NCI-H187 (cell line): ENCODE measurements at regions not wholly inside any gene's neighbourhood (a gene's known extent, or its start where the extent isn't known, plus 50 kb on each side); places are given as distances from the start of the nearest gene placed in this dataset.

Experiments
- DNase-seq, 2 experiments: peaks; one replicate each; lab custom pipeline; 2025; lab: John Stamatoyannopoulos, UW

DNA sequence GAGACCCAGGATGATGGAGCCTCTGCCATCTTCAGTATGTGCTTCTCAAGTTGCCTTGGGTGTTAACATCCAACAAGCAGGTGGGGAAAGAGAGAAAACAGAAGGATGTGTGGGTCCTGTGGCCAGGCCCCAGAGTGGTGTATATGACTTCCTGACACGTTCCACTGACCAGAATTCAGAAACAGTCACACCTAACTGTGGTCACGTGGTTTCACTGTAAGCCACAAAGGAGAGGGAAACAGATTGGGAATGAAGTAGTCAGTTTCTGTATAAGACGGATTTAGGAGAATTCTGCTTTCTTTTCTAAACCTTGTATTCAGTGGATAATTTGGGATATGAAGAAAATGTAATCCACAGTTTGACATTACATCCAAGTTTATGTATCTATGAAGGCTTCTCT, 454.1 kb upstream of the IL12A start:
- DNase-seq: no peak

DNA sequence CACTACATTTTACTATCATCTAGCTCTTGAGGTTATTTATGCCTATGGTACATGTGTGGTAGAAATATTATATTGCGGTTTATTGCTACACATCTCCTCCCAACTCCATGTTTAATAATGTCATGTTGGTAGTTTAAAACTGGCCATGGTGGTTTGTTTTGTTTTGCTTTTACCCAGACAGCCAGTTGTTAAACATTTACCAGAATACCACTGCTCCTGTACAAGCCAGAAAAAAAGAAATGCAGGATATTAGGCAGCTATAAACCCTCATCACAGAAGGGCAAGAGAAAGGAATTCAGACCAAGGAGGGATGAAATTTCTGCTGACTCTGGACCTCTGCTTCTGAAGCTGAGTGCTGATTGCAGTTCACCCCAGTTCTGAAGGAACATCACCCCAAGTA, 451.8 kb upstream of the IL12A start:
- no peak for DNase-seq

DNA sequence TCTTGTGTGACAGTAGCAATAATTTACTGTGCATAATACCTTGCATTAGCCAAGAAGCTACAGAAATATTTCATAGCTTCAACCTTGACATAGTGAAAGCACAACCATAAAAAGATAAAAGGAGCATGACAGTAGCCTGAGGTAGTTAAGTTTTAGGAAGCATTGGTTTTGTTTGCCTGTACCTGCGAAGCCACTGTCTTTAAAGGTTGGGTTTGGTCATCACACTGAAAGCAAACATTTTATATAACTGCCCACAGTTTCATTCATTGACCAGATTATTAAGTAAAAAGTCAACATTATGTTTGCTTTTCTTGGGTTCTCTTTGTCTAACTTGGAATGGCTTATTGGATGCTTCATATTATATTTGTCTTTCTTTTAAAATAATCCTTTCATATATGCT, 450.1 kb upstream of the IL12A start:
- no peak for DNase-seq

DNA sequence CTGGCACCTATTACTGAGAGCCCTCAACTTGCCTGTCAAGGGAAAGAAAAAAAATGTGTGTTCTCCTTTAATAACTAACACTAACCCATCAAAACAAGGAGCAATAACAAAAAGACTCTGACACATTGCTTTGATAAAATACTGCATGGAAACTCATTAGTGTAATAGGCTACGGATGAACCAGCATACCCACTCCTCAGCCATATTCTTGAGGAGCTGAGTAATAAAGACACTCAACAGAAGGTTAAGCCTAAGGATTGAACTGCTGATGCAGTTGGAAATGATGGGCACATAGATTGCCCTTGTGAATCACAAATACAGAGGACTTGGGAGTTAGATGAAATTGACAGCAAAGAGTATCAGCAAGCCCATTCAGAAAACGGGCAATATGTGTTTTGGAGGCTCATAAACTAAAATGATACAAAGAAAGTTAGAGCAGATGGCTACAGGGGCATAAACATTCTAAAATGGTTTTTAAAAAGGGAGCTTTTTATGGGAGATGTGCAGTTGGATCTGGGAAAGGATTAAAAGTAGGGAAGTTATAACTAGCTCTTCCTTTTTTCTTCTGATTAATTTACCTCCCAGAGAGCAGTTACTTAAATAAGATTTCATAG, 447.6 kb upstream of the IL12A start:
- no peak for DNase-seq

DNA sequence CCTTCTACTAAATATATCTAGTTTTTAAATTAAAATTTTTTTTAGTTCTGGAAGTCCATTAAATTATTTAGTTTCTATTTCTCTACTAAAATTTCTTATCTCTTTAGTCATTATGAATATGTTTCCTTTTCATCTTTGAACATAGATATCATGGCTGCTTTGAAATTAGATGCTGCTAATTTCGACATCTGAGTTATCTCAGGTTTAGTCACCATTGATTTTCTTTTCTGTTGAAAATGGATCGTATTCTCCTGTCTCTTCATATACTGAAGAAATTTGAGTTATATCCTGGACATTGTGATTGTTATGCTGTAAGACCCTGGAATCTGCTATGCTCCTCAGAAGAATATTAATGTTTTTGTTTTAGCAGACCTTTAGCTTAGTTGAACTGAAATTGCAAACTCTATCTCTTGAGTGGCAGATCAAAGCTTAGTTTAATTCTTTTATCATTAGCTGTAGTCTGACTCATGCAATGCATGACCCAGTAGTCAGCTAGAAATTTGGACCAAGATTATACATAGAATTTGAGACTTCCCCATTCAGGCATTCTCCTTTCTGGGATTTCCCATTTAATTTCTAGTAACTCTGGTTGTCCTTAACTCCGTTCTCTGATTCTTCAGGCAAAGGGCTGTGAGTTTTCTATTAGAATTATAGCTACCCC, 439.8 kb upstream of the IL12A start:
- DNase-seq: no peak

DNA sequence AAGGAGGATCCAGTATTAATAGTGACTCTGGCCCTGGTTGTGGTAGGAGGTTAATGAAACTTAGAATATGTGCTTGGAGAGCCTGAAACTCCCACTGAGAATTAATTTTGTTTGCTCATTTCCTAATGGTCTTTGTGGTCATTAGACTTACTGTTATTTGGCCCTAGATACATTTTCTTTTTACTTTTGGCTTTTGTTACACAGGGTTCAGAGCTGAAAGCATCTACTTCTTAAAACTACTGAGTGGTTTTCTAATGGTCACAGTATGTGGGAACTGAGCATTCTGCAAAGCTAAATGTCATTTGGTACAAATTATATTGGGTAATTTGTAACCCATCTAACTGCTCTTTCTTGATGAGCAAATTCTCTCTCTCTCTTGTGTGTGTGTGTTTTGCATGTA, 433.4 kb upstream of the IL12A start:
- no peak for DNase-seq

DNA sequence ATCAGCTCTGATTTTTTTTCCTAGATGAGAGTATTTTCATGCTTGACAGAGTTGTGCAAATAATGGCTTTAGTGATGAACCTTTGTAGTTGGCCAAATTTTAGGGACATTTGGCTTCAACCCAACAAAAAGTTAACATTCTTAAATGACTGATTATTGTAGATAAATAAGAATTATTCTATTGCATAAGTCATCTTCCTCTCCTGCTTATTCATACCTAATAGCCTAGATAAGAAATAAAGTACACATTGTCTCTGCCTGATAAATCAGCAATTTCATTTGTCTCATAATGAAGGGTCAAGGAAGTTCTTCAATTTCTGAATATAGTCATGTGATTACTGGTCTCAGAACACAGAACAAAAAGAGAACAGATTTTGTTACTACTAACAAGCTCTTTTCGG, 428.9 kb upstream of the IL12A start:
- DNase-seq: no peak

DNA sequence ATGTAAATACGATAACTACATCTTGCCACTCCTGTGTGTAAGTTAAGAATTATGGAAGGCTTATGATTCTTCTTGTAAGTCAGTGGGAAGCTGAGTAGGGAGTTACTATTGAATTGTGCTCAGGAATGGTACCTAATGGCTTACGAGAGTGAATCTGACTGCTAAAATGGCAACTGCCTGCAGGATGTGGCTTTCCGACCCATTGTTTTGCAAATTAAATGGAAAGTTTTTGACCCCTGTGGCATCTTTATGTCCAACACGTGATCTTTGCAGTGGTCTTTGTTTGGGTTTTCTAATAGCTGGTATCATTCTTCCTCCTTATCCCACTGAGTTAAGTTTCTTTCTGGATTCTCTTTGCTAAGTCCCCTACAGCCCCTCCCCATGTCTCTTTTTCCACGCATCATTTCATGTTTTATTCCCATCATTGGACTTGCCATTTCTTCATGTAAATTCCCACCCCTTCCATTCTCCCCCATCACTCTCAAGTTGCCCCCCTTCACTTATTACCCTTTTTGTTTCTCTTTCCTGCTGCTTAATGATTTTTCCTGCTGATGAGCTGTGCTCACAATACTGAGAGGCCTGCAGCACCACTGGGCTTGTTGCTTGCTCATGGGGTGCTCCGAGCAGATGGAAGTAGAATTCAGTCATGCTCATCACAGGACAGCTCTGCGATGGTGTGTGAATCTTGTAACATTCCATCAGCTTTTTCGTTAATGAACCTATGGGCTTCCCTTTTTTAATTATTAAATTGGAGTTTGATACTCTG, 428.2 kb upstream of the IL12A start:
- no peak for DNase-seq

DNA sequence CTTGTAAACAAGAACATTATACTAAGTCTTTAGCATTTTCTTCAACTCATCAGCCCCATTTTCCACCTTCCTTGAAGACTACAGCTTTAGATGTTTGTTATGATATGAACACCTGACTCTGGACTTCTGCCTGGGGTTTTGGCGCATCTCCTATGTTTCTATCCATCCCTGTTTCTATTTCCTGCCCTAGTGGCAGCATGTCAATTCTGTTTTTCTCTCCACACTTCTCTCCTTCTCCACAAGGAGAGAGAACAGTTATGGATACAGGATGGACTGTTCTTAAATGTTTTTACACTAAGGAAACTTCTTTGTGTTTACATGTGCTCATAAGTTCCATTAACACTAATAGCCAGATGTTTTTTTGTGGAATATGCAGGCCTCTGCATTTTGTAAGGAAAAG, 423.3 kb upstream of the IL12A start:
- DNase-seq: no peak

DNA sequence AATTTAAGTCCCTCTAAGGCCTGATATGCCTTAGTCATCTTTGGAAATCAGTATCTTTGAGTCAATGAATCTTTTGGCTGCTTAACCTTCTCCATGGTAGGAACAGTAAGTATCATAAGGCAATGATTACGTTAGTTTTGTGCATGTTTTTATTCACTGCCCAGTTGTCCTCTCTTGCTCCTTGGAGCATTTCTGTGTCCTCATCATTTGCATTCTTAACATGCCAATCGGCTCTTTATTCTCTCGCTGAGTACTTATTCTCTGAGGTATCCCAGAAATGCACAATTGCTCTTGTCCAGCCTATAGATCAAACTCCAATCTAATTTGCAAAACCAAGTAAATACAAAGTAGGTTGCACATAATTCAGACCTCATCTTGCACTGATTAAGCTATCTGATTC, 405.0 kb upstream of the IL12A start:
- DNase-seq: no peak

DNA sequence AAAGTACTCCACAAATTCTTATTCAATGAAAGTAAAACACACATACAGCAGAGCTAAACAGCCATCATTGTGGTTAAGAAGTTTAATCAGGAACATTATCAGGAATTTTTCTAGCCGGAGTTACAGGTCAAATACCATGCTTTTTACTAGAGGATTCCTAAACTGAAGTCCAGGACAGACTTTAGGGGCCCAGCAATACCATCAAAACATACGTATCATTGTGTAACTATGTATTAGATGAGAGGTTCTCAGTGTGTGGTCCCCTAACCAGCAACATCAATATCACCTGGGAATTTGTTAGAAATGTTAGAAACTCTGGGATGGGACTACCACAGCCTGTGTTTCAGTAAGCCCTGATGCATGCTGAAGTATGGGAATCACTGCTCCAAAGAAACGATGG, 404.2 kb upstream of the IL12A start:
- no peak for DNase-seq

DNA sequence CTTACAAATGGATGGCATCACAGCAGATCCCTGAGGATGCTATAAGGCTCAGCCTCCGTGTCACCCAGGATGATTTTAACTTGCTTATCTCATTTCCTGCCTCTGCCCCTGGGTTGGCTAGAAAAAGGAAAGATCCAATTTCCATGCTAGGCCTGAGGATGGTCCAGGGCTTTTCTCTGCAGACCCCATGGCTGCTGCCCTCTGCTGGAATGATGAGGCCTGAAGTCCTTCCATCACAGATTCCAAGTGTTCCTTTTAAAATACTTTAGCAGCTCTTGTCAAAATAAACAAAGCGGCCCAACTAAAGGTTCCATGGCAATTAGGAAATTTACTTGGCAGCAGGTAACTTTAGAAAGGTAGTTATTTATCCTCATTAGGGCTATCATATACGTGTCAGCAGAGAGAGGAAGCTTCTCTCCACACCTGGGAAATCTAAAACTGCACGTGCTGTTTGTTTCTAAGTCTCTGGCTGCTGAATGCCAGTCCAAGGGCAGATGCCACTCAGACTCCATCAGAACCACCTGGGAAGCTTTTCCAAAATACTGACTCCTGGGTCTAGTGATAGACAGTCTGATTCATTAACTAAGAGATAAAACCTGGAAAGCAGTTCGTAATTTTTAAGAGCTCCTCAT, 401.9 kb upstream of the IL12A start:
- no peak for DNase-seq

DNA sequence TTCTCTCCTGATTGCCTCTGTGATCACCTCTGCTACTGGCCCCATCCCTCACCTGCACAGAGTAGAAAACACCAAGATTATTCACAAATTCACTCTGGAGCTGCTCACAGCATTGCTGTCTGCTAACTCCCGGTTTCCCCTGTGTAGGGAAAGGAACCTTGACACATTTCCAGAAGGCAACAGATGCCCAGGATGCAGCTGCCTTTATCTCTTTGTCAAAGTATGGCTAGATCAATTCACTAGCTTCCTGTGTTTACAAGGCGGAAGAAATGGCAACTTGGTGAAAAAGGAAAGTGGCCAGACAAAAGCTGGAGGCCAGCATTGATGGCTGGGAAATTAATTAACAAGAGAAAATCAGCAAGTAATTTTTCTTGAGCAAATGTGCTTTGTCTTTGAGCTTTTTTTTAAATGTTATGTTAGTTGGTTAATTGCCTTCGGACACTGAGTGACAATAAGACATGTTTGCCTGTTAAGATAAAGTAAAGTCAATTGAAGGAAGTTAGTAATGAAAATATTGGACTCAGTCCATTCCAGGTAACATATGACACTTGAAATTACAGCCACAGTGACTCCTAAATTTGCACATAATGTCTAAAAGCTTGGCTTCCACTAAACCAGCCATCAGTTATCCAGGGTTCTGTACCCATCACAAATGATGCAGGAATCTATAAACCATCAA, 394.6 kb upstream of the IL12A start:
- no peak for DNase-seq

DNA sequence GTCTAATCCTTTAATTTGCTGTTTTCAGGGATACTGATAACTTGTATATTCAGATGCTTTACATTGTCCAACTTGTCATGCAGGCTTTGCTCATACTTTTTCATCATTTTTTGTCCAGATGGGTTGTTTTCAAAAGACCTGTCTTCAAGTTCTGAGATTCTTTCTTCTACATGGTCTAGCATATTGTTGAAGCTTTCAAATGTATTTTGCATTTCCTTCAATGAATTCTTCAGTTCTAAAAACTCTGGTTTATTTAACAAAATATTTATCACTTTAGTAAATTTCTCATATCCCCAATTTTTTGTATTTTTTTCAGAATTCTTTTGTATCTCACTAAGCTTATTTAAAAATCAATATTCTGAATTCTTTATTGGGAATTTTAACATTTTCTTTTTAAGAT, 388.3 kb upstream of the IL12A start:
- no peak for DNase-seq

DNA sequence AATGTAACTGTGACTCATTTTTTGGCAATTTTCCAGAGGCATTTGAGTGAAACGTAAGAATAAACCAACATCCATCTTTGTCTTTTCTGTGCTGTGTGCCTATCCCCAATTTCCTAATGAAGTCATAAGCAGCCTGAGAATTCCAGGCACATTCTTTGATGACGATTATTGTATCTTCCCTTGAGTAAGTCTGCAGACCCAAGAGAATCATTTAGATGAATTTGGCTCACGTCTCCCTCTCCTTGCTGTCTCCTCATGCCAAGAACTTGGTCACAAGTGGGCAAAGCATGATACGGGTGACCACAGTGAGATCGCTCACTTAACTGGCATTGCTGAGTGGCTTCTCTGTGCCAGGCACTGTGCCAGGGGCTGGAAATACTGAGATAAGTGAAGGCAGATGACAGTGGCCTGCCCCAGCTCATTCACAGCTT, 384.5 kb upstream of the IL12A start:
- no peak for DNase-seq

DNA sequence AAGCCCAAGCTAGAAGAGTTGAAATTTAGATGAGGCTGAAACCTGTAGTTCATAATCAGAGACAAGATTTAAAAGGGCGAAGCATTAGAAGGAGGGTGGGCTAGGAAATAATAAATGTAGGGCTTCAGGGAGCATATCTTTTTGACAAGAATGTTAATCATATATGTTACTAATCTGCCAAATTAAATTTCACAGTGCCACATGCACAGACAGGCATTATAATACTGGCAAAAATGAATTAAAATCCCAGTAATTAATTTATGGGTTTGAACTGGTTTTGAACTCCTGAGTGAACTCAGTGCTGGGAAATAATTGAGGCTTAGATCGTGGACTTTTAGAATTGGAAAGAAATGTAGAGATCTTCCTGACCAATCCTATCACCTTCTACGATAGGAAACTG, 383.5 kb upstream of the IL12A start:
- DNase-seq: no peak

DNA sequence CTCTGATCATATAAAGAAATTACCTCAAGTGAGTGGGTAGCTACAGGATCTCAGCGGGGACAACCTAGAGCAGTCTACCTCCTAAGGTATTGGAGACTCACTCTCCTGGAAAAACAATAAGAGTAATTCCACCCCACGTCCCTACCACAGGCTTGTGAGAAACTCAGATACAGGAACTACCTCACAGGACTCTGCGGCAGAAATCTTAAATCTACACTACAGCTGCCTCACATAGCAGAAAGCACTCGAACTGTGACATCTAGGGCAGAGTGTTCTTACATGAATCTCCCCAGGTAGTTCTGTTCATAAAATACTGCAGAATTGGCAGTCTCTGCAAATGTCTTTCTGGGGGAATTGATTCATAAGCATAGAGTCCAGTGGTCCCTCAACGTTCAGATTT, 382.9 kb upstream of the IL12A start:
- DNase-seq: no peak

DNA sequence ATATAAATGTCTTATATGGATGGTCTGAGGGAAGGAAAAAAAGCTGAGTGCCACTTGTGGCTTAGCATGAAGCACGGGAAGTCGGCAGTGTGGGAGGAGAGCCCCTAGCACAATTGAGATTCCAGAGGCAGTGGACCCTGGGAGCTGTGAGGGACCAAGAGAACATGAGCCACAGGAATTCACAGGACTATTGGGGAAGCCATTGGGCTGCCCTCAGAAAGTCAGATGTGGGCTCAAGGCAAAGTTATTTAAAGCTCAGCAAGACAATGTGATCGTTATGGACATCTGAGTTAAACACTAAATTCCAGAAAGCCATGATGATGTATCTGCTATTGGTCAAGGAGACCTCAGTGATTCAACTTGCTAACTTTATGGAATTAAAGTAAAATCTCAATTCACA, 380.8 kb upstream of the IL12A start:
- DNase-seq: no peak

DNA sequence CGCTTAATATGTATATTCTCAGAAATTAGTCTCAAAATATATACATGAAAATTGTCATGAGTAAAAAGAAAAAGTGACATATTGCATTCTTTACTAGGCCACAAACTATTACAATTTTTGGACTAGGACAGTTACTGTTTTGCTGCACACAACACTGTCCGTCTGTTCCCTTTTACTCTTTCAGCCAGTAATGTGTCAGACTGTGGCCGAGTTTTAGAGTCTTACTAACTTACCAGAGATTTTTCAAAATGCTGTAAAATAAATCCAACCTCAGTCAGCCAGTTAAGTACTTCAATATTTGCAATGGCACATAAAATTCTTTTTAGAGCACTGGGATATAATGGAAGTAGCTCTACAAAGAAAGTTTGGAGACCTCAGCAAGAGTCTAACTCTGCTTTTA, 380.3 kb upstream of the IL12A start:
- DNase-seq: no peak

DNA sequence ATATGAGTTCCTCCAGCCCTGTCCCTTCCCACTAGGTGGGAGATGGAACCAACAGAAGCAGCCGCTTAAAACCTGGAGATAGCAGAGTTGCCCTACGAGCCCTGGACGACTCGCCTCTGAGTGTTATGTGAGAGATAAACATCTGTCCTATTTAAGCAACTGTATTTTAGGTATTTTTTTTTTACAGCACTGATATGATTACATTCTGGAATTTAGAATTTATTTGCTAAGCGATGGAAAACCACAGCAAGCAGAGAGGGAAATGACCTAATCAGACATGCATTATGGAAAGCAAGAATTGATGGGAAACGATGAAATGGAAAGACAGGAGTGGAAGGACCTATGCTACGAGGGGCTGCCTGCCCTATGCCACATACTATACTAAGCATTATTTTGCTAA, 379.0 kb upstream of the IL12A start:
- DNase-seq: no peak

DNA sequence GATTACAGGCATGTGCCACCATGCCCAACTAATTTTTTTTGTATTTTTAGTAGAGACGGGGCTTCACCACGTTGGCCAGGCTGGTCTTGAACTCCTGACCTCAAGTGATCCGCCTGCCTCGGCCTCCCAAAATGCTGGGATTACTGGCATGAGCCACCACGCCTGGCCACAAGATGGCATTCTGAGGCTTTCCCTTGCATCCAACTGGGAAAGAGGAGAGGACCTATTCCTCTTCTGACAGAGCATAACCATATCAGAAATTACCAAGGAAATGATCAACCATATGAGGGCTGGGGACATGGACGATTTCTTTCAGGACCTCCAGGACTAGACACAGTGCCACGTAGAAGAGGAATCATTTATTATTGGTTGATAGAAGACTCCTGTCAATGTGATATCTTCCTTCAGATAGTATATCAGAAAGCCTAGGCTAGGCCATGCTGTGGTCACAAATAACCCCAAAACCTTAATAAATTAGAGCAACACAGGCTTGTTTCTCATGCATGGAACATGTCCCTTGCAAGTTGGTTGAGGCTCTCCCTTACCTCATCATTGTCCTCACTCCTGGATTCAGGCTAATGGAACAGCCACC, 372.3 kb upstream of the IL12A start:
- DNase-seq: no peak

DNA sequence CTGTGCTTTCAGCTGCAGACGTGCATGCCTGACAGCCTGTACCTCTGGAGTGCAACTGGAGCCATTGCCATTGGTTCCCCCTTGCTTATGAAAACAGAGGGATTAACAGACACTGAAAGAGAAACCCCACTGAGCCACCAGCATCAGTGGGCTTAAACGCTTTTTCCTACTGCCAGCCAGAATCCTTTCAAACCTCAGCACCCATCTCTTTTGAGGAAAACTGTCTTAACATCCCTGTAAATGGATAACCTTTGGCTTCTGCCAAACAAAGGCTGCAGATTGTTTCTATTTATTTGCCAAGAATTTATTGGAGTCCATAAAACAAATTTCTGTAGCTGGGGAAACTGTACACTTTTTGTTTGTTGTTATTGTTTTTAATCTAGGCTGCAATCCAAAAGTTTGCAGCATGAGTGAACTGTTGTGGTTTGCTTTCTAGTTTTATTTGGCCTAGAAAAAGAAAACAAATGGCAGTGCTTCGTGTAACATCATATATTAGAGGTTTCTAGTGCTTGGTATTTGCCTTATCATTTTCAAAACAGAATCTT, 369.2 kb upstream of the IL12A start:
- DNase-seq: no peak
